Activated CD8-positive, alpha-beta memory T cell treated with anti-CD3 and anti-CD28 coated beads, Interleukin-2, amount 50 U/mL, for 1 hour (primary cell): ENCODE measurements at regions not wholly inside any gene's neighbourhood (a gene's known extent, or its start where the extent isn't known, plus 50 kb on each side); places are given as distances from the start of the nearest gene placed in this dataset.

ENCODE experiments used
- DNase-seq: peaks from one replicate; pipeline ENCODE4 v3.0.0-alpha.2; 2020; ENCODE audit errors: extremely low read depth

GRCh38 chr10:123557366-123558108, 108.6 kb upstream of the GPR26 start:
- no peak for DNase-seq

- no peak for DNase-seq
Observed at GRCh38 chr10:123558651-123559050, 107.5 kb upstream of the GPR26 start.

- DNase-seq: peak; percentile 10
Observed at GRCh38 chr10:123559066-123559822, 106.9 kb upstream of the GPR26 start.

- no peak for DNase-seq
Observed at GRCh38 chr10:123559823-123560092, 106.4 kb upstream of the GPR26 start.

GRCh38 chr10:123560301-123561140, 105.6 kb upstream of the GPR26 start:
- DNase-seq: no peak

GRCh38 chr10:123561141-123561440, 105.1 kb upstream of the GPR26 start:
- no peak for DNase-seq

GRCh38 chr10:123562387-123562786, 103.8 kb upstream of the GPR26 start:
- DNase-seq: no peak

GRCh38 chr10:123562811-123563580, 103.2 kb upstream of the GPR26 start:
- DNase-seq: no peak

- no peak for DNase-seq
Observed at GRCh38 chr10:123563581-123563855, 102.6 kb upstream of the GPR26 start.

- no peak for DNase-seq
Observed at GRCh38 chr10:123563994-123564393, 102.2 kb upstream of the GPR26 start.

- DNase-seq: no peak
Observed at GRCh38 chr10:123564631-123565030, 101.5 kb upstream of the GPR26 start.

- no peak for DNase-seq
Observed at GRCh38 chr10:123565691-123566660, 100.2 kb upstream of the GPR26 start.

GRCh38 chr10:123567984-123568739, 98.0 kb upstream of the GPR26 start:
- no peak for DNase-seq

GRCh38 chr10:123568751-123569150, 97.4 kb upstream of the GPR26 start:
- DNase-seq: no peak

- no peak for DNase-seq
Observed at GRCh38 chr10:123569436-123570035, 96.6 kb upstream of the GPR26 start.

- DNase-seq: no peak
Observed at GRCh38 chr10:123570051-123570897, 95.9 kb upstream of the GPR26 start.

GRCh38 chr10:123570898-123571515, 95.1 kb upstream of the GPR26 start:
- no peak for DNase-seq

GRCh38 chr10:123571978-123572377, 94.2 kb upstream of the GPR26 start:
- no peak for DNase-seq
